G401.6 (cell line): ENCODE measurements at regions not wholly inside any gene's neighbourhood (a gene's known extent, or its start where the extent isn't known, plus 50 kb on each side); places are given as distances from the start of the nearest gene placed in this dataset.
"Not testable (repeated sequence)": the region's sequence is repeated elsewhere in the genome, so short reads cannot be mapped to it uniquely, and the experiment has no call there.

ENCODE experiments used
- FAIRE-seq: peaks from 2 replicates; lab custom pipeline; 2012; peaks lifted over from hg19 to GRCh38; lab: Jason Lieb, UNC

- FAIRE-seq, result no peak
Observed at GRCh38 chr17:20944014-20944865, 98.6 kb downstream of the USP22 start.

GRCh38 chr17:20947708-20948107, 95.1 kb downstream of the USP22 start:
- FAIRE-seq, result not testable (repeated sequence)

- FAIRE-seq, result no peak
Observed at GRCh38 chr17:20948984-20949777, 93.6 kb downstream of the USP22 start.
